Upper lobe of left lung (tissue), 4 donors: ENCODE measurements at regions not wholly inside any gene's neighbourhood (a gene's known extent, or its start where the extent isn't known, plus 50 kb on each side); places are given as distances from the start of the nearest gene placed in this dataset.

Experiments
- EP300 ChIP-seq, 4 donors: sonication (generic); formaldehyde crosslinking; IDR thresholded peaks; one replicate each; pipeline ENCODE4 v1.5.1; 2017; ENCODE audit warnings: antibody characterized with exemption in 4 of 4, control low read depth in 2 of 4
- POLR2A ChIP-seq, 4 donors: fragments of 450-650 bp; IDR thresholded peaks; one replicate each; pipeline ENCODE4 v1.5.1; 2016 to 2017; ENCODE audit warnings: antibody characterized with exemption in 4 of 4, mild to moderate bottlenecking in 2 of 4
- POLR2AphosphoS5 ChIP-seq, 2 donors: sonication (generic); formaldehyde crosslinking; IDR thresholded peaks; one replicate each; pipeline ENCODE4 v1.5.1; 2017; ENCODE audit warnings: antibody characterized with exemption in 2 of 2
- TF ChIP-seq, protein P1 (sequence below), 6 experiments: fragments of 450-650 bp in 4 of 6; fragments of 200-600 bp in 2 of 6; sonication (generic) in 2 of 6; IDR thresholded peaks; one replicate each; pipeline ENCODE4 v1.5.1; 2016 to 2019; ENCODE audit warnings: antibody characterized with exemption in 6 of 6

DNA sequence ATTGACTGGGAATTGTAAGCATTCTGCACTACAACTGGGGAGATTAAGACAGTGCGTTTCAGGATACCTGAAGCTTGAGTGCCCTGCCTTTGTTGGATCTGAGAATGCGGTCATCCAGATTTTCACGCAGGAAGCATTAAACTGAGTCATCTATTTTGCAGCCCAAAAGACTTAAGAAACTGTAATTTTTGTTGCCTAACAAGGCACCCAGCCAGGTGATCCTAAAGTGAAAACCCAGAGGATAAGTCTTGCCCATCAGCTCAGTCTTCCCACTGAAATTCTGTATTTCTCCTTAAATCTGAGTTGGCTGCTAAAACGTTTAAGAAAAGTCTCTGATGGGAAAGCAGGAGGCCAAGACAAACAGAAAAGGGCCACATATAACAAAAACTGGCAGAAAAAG, 242.5 kb upstream of the TMCO5A start:
- TF ChIP-seq, protein P1, sequence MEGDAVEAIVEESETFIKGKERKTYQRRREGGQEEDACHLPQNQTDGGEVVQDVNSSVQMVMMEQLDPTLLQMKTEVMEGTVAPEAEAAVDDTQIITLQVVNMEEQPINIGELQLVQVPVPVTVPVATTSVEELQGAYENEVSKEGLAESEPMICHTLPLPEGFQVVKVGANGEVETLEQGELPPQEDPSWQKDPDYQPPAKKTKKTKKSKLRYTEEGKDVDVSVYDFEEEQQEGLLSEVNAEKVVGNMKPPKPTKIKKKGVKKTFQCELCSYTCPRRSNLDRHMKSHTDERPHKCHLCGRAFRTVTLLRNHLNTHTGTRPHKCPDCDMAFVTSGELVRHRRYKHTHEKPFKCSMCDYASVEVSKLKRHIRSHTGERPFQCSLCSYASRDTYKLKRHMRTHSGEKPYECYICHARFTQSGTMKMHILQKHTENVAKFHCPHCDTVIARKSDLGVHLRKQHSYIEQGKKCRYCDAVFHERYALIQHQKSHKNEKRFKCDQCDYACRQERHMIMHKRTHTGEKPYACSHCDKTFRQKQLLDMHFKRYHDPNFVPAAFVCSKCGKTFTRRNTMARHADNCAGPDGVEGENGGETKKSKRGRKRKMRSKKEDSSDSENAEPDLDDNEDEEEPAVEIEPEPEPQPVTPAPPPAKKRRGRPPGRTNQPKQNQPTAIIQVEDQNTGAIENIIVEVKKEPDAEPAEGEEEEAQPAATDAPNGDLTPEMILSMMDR (IDR thresholded peaks at IDR 0.05): no peak
- TF ChIP-seq POLR2A (IDR thresholded peaks at IDR 0.05) (no peak), EP300 (IDR thresholded peaks at IDR 0.05) (no peak), POLR2AphosphoS5 (IDR thresholded peaks at IDR 0.05) (no peak)
